RWPE1 (cell line): ENCODE measurements at regions not wholly inside any gene's neighbourhood (a gene's known extent, or its start where the extent isn't known, plus 50 kb on each side); places are given as distances from the start of the nearest gene placed in this dataset.

Experiments used
- CTCF ChIA-PET: fragments of 350-600 bp; sonication (Branson Sonifier 250); formaldehyde crosslinking; extraction: SDS; loops from one replicate; lab custom pipeline; 2021; lab: Yijun Ruan, JAX
- POLR2A ChIA-PET: fragments of 400-600 bp; formaldehyde crosslinking; extraction: SDS; loops from one replicate; lab custom pipeline; 2020; ENCODE audit warnings: antibody characterized with exemption; ENCODE audit not compliant: low non-redundant PET; lab: Yijun Ruan, JAX
- DNase-seq: peaks from one replicate; pipeline ENCODE4 v3.0.0; 2012; ENCODE audit warnings: low spot score
- H3K27ac ChIP-seq: fragments of 450-650 bp; 2 replicates; pipeline ENCODE4 v1.5.1; 2017
- TF ChIP-seq, protein P1 (sequence below): fragments of 450-650 bp; conservative IDR thresholded peaks from 2 replicates; pipeline ENCODE4 v1.5.1; 2017; ENCODE audit warnings: low read depth, mild to moderate bottlenecking

DNA sequence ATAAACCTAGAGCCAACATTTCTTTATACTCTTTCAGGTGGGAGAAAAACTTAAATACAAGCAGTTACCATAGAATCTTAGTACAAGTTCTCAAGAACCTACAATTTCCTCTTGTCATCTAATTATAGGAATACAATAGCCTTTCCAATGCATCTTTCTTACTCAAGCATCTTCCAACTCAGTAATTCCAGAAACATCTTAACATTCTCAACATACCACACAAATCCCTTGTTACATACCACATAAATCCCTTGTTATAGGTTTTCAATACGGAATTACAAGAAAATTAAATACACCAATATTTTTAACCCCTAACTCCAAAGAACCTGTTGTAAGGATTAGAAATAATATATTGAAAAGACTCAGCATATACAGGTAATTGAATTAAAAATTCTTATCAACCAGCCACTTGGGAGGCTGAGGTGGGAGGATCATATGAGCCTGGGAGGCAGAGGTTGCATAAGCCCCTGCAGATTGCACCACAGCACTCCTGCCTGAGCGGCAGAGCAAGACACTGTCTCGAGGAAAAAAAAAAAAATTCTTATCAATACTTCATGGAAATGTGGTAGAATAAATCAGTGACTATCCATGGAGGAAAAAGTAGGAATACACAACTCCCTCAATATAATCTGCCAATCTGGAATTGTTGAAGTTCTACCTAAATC, 127.5 kb upstream of the CCDC28A start:
- ChIA-PET CTCF (no interaction called here), POLR2A (no interaction called here)
- no peak for DNase-seq
- no peak overlapping the region for H3K27ac ChIP-seq
- TF ChIP-seq, protein P1, sequence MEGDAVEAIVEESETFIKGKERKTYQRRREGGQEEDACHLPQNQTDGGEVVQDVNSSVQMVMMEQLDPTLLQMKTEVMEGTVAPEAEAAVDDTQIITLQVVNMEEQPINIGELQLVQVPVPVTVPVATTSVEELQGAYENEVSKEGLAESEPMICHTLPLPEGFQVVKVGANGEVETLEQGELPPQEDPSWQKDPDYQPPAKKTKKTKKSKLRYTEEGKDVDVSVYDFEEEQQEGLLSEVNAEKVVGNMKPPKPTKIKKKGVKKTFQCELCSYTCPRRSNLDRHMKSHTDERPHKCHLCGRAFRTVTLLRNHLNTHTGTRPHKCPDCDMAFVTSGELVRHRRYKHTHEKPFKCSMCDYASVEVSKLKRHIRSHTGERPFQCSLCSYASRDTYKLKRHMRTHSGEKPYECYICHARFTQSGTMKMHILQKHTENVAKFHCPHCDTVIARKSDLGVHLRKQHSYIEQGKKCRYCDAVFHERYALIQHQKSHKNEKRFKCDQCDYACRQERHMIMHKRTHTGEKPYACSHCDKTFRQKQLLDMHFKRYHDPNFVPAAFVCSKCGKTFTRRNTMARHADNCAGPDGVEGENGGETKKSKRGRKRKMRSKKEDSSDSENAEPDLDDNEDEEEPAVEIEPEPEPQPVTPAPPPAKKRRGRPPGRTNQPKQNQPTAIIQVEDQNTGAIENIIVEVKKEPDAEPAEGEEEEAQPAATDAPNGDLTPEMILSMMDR: no peak

DNA sequence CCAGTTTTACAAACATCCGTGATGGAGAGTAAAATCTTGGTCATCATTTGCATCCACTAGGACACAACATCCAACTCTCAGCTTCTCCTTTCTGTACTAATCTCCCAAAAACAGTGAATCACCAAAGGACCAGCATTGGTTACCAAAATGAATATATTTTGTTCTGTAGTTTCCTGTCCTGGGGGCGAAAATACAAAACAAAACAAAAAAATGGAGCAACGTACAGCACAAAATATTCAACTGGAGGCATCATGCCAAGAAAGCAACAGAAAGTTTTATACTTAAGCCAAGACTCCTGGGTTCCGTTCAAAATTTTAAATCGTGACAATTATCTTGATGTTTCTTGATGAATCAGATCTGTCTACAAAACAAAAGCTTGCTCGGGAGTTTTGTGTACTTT, 126.6 kb upstream of the CCDC28A start:
- no peak overlapping the region for H3K27ac ChIP-seq
- ChIA-PET CTCF (interaction anchor here (0.6 kb wide), 1 partner anchor 1005 kb away, joined by 3 read pairs; no protein-coding TSS in a partner anchor), POLR2A (no interaction called here)
- no peak for DNase-seq
- TF ChIP-seq, protein P1: no peak

DNA sequence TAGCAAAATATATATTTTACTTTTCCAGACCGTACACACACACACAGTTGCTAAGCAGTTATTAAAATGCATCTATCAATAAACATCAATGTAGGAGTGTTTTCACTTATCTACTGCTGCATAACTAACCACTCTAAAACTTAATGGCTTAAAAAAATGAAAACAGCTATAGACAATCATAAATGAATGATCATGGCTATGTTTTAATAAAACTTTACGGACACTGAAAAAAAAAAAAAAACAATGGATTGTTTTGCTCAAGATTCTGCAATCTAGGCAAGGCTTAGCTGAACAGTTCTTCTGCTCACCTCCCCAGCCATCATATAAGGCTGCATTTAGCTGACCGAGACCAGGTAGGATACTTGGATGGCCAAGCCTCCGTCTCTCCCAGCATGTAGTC, 125.4 kb upstream of the CCDC28A start:
- H3K27ac ChIP-seq: no peak overlapping the region
- CTCF ChIA-PET: interaction anchor here (0.6 kb wide), 1 partner anchor 41 kb away, joined by 3 read pairs; no protein-coding TSS in a partner anchor
- POLR2A ChIA-PET: no interaction called here
- DNase-seq: no peak
- TF ChIP-seq, protein P1: no peak

DNA sequence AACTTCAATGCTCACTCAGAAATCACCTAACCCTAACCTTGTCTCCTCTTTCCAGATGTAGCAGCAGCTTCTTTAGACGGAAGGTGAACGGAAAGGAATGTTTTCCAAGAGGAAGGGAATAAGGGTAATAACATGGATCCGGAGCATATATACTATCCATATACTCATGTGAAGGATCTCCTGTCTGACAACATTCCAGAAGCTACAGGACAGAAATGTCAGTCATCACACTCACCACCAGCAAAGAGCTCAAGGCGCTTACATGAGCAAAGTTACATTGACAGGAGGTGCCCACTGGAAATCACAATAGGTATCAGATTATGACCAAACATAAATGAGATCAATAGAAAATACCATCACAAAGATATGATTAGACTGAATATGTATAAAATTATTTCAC, 122.1 kb upstream of the CCDC28A start:
- no peak overlapping the region for H3K27ac ChIP-seq
- CTCF ChIA-PET: no interaction called here
- TF ChIP-seq, protein P1: no peak
- no peak for DNase-seq
- POLR2A ChIA-PET: no interaction called here

DNA sequence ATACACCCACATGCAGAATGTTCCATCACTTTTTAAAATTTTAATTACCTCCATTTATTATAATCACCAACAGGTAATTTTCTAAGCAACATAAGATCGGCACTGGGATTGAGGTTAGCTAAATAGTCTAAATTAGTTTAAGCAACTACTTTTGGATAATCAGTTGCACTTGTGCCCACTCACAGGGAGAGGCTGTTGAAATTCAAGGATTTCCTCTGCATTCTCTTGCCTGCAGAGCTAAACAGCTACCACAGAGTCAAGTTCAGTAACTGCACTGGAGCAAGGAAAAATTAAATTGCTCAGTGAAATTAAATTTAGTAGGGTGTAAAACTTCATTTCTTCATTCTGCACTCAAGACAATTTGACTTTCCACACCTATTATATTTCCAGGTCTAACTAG, 120.7 kb upstream of the CCDC28A start:
- DNase-seq: no peak
- CTCF ChIA-PET: no interaction called here
- POLR2A ChIA-PET: no interaction called here

DNA sequence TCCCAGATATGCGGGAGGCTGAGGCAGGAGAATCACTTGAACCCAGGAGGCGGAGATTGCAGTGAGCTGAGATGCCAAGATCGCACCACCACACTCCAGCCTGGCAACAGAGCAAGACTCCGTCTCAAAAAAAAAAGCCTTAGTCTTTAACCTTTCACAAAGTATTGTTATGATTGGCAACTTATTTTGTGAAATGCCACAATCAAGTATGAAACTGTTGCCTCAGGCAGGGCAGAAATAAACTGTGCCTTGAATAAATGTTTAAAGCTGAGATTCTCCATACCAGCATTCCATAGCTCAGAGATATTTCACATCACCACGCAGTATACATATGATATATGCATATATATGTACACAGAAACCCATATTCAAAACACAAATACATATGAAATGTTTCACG, 120.1 kb upstream of the CCDC28A start:
- TF ChIP-seq, protein P1: no peak
- ChIA-PET CTCF (no interaction called here), POLR2A (no interaction called here)
- no peak overlapping the region for H3K27ac ChIP-seq
- DNase-seq: no peak

More for the DNA sequence above, 120.7 kb upstream of the CCDC28A start:
- TF ChIP-seq, protein P1: no peak
- H3K27ac ChIP-seq: no peak overlapping the region
